Upper lobe of left lung (tissue), 4 donors: ENCODE measurements at regions not wholly inside any gene's neighbourhood (a gene's known extent, or its start where the extent isn't known, plus 50 kb on each side); places are given as distances from the start of the nearest gene placed in this dataset.

Experiments used
- POLR2A ChIP-seq, 4 donors: fragments of 450-650 bp; IDR thresholded peaks; one replicate each; pipeline ENCODE4 v1.5.1; 2016 to 2017; ENCODE audit warnings: antibody characterized with exemption in 4 of 4, mild to moderate bottlenecking in 2 of 4
- TF ChIP-seq, protein P1 (sequence below), 6 experiments: fragments of 450-650 bp in 4 of 6; fragments of 200-600 bp in 2 of 6; sonication (generic) in 2 of 6; IDR thresholded peaks; one replicate each; pipeline ENCODE4 v1.5.1; 2016 to 2019; ENCODE audit warnings: antibody characterized with exemption in 6 of 6

DNA sequence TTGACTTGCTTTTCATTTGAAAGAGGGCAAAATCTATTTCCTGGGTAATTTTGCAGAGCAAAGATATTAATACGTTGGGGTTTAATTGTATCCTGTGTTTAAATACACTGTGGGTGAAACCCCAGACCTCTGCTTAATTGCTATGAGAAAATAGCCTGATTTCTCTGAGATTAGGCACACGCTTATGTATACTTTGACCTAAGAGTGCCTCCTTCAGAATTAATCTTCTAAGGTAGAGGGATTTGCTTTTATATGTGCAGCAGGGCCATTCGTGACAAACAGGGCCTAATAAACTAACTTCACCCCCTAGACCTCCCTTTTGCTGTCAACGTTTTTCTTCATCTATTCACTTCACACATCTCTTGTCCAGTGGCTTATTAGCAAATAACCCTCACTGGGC lies 216.9 kb upstream of the ADGRL2 start:
- TF ChIP-seq, protein P1, sequence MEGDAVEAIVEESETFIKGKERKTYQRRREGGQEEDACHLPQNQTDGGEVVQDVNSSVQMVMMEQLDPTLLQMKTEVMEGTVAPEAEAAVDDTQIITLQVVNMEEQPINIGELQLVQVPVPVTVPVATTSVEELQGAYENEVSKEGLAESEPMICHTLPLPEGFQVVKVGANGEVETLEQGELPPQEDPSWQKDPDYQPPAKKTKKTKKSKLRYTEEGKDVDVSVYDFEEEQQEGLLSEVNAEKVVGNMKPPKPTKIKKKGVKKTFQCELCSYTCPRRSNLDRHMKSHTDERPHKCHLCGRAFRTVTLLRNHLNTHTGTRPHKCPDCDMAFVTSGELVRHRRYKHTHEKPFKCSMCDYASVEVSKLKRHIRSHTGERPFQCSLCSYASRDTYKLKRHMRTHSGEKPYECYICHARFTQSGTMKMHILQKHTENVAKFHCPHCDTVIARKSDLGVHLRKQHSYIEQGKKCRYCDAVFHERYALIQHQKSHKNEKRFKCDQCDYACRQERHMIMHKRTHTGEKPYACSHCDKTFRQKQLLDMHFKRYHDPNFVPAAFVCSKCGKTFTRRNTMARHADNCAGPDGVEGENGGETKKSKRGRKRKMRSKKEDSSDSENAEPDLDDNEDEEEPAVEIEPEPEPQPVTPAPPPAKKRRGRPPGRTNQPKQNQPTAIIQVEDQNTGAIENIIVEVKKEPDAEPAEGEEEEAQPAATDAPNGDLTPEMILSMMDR (IDR thresholded peaks at IDR 0.05), result no peak
- no peak for TF ChIP-seq POLR2A (IDR thresholded peaks at IDR 0.05)
